A673 (cell line): ENCODE measurements at regions not wholly inside any gene's neighbourhood (a gene's known extent, or its start where the extent isn't known, plus 50 kb on each side); places are given as distances from the start of the nearest gene placed in this dataset.

Experiments used
- BruUV-seq: library from RNA; stranded (reverse); fragments of 400-500 nt; replicated peaks from 2 replicates; lab custom pipeline; 2021; lab: Mats Ljungman, UMichigan
- CTCF ChIA-PET: fragments of 300-600 bp; sonication (Branson Sonifier 250); formaldehyde crosslinking; loops from one replicate; lab custom pipeline; 2022; ENCODE audit warnings: antibody characterized with exemption; lab: Charles Lee
- POLR2A ChIA-PET: fragments of 300-600 bp; sonication (Branson Sonifier 250); formaldehyde crosslinking; loops from one replicate; lab custom pipeline; 2022; ENCODE audit warnings: antibody characterized with exemption; ENCODE audit not compliant: low non-redundant PET; lab: Charles Lee
- DNase-seq: peaks from one replicate; pipeline ENCODE4 v3.0.0-alpha.2; 2015; ENCODE audit warnings: low spot score
- H3K27ac ChIP-seq: fragments of 200-600 bp; sonication (generic); 2 replicates; pipeline ENCODE4 v1.5.1; 2016; ENCODE audit warnings: mixed run types, low read depth, mild to moderate bottlenecking, mixed read lengths, antibody characterized with exemption, low read length; ENCODE audit not compliant: poor library complexity, severe bottlenecking
- H3K27me3 ChIP-seq: fragments of 200-600 bp; sonication (generic); replicated peaks from 2 replicates; pipeline ENCODE4 v1.6.1; 2017; ENCODE audit warnings: mixed run types, low read depth, mild to moderate bottlenecking, mixed read lengths, antibody characterized with exemption, low read length; ENCODE audit not compliant: insufficient read depth, poor library complexity
- H3K36me3 ChIP-seq: fragments of 200-600 bp; sonication (generic); 2 replicates; pipeline ENCODE4 v1.6.1; 2016; ENCODE audit warnings: mixed run types, mild to moderate bottlenecking, mixed read lengths, antibody characterized with exemption, low read length; ENCODE audit not compliant: insufficient read depth, poor library complexity, severe bottlenecking
- H3K4me1 ChIP-seq: fragments of 200-600 bp; sonication (generic); 2 replicates; pipeline ENCODE4 v1.6.1; 2017; ENCODE audit warnings: mixed run types, mild to moderate bottlenecking, mixed read lengths, antibody characterized with exemption, low read length; ENCODE audit not compliant: insufficient read depth, poor library complexity, severe bottlenecking
- H3K4me3 ChIP-seq: fragments of 200-600 bp; sonication (generic); 2 replicates; pipeline ENCODE4 v1.5.1; 2016; ENCODE audit warnings: low read depth, mixed run types, mild to moderate bottlenecking, mixed read lengths, low read length; ENCODE audit not compliant: poor library complexity, severe bottlenecking
- H3K9me3 ChIP-seq: fragments of 200-600 bp; sonication (generic); 2 replicates; pipeline ENCODE4 v1.6.1; 2016; ENCODE audit warnings: mixed run types, low read depth, mild to moderate bottlenecking, mixed read lengths, antibody characterized with exemption, low read length; ENCODE audit not compliant: poor library complexity, severe bottlenecking
- CTCF ChIP-seq: fragments of 300-800, 200-600 bp; sonication (generic); conservative IDR thresholded peaks from 2 replicates; pipeline ENCODE4 v1.5.1; 2017; ENCODE audit warnings: low read depth, mild to moderate bottlenecking, antibody characterized with exemption, low read length, moderate library complexity, mixed read lengths
- EZH2 ChIP-seq: fragments of 200-600 bp; sonication (generic); IDR thresholded peaks from 2 replicates; pipeline ENCODE4 v1.6.1; 2017; ENCODE audit warnings: borderline replicate concordance, low read depth, mild to moderate bottlenecking, mixed read lengths, antibody characterized with exemption, low read length; ENCODE audit not compliant: poor library complexity, severe bottlenecking
- intact Hi-C: fragments of 100-400 bp; cut with micrococcal nuclease; formaldehyde crosslinking; loops from one replicate; pipeline ENCODE4 v1.10.0; 2022; ENCODE audit not compliant: unreplicated experiment

- no TSS peak for BruUV-seq
- H3K9me3 ChIP-seq = no peaks in the 10 kb centered on the region
- ChIA-PET CTCF (no interaction called here), POLR2A (no interaction called here)
- no peak for DNase-seq
- TF ChIP-seq CTCF (no peak), EZH2 (no peak)
- no peak overlapping the region for H3K27ac ChIP-seq
- H3K4me1 ChIP-seq = peaks cover 37% of the 10 kb centered on the region
- H3K36me3 ChIP-seq = no peaks in the 10 kb centered on the region
- intact Hi-C loops = no loop called here
- no peaks in the 10 kb centered on the region for H3K27me3 ChIP-seq
- no peak overlapping the region for H3K4me3 ChIP-seq
Measured at GRCh38 chr22:48630433-48630754, 1197.3 kb downstream of the BRD1 start.

GRCh38 chr22:48629631-48630432 lies 1197.8 kb downstream of the BRD1 start:
- no peak for DNase-seq
- no peak for TF ChIP-seq EZH2
- intact Hi-C loops = no loop called here
- Histone ChIP-seq H3K9me3 (no peaks in the 10 kb centered on the region), H3K27me3 (no peaks in the 10 kb centered on the region), H3K36me3 (no peaks in the 10 kb centered on the region), H3K27ac (no peak overlapping the region), H3K4me1 (peaks cover 31% of the 10 kb centered on the region), H3K4me3 (no peak overlapping the region)
- BruUV-seq = no TSS peak
- POLR2A ChIA-PET = no interaction called here
- CTCF ChIA-PET = no interaction called here

GRCh38 chr22:48628891-48629543 lies 1198.7 kb downstream of the BRD1 start:
- DNase-seq = no peak
- ChIA-PET CTCF (no interaction called here), POLR2A (no interaction called here)
- Histone ChIP-seq H3K27ac (no peak overlapping the region), H3K36me3 (no peaks in the 10 kb centered on the region), H3K4me1 (peaks cover 27% of the 10 kb centered on the region), H3K27me3 (no peaks in the 10 kb centered on the region), H3K9me3 (no peaks in the 10 kb centered on the region), H3K4me3 (no peak overlapping the region)
- no peak for TF ChIP-seq CTCF
- TF ChIP-seq EZH2 = no peak
- no TSS peak for BruUV-seq
- intact Hi-C loops = no loop called here

- H3K4me3 ChIP-seq = no peak overlapping the region
- peaks cover 27% of the 10 kb centered on the region for H3K4me1 ChIP-seq
- H3K27ac ChIP-seq = peak overlapping the region; percentile 43
- ChIA-PET CTCF (no interaction called here), POLR2A (no interaction called here)
- BruUV-seq = no TSS peak
- no peaks in the 10 kb centered on the region for H3K27me3 ChIP-seq
- H3K36me3 ChIP-seq = no peaks in the 10 kb centered on the region
- TF ChIP-seq CTCF = no peak
- TF ChIP-seq EZH2 = no peak
- intact Hi-C loops = no loop called here
- H3K9me3 ChIP-seq = no peaks in the 10 kb centered on the region
- no peak for DNase-seq
Measured at GRCh38 chr22:48627966-48628365, 1199.7 kb downstream of the BRD1 start.
